Activated CD8-positive, alpha-beta memory T cell treated with anti-CD3 and anti-CD28 coated beads, Interleukin-2, amount 10 ng/mL, durations not matched to agents 7 days and 5 days (primary cell): ENCODE measurements at regions not wholly inside any gene's neighbourhood (a gene's known extent, or its start where the extent isn't known, plus 50 kb on each side); places are given as distances from the start of the nearest gene placed in this dataset.

Experiments used
- ATAC-seq: fragments of 150-1000 bp; cut with Tn5 transposase; one replicate; pipeline ENCODE4 v1.10.0; 2021; ENCODE audit warnings: moderate library complexity
- CTCF ChIA-PET: fragments of 350-600 bp; sonication (Branson Sonifier 250); formaldehyde crosslinking; loops from one replicate; lab custom pipeline; 2021; ENCODE audit warnings: antibody characterized with exemption; lab: Charles Lee
- DNase-seq: peaks from one replicate; pipeline ENCODE4 v3.0.0-alpha.2; 2020
- H3K27ac Mint-ChIP-seq: one replicate; pipeline ENCODE4 v1.8.0; 2021; ENCODE audit warnings: mild to moderate bottlenecking, mixed read lengths
- H3K27me3 Mint-ChIP-seq: one replicate; pipeline ENCODE4 v1.8.0; 2021; ENCODE audit warnings: mixed read lengths
- H3K36me3 Mint-ChIP-seq: one replicate; pipeline ENCODE4 v1.8.0; 2021; ENCODE audit warnings: mild to moderate bottlenecking, mixed read lengths
- H3K4me1 Mint-ChIP-seq: one replicate; pipeline ENCODE4 v1.8.0; 2021; ENCODE audit warnings: mixed read lengths
- H3K4me3 Mint-ChIP-seq: one replicate; pipeline ENCODE4 v1.8.0; 2021; ENCODE audit warnings: mild to moderate bottlenecking, moderate library complexity, mixed read lengths
- H3K9me3 Mint-ChIP-seq: one replicate; pipeline ENCODE4 v1.8.0; 2022; ENCODE audit warnings: low read depth, mixed read lengths

GRCh38 chr11:15418921-15419320 is 304.2 kb downstream of the INSC start:
- Mint-ChIP-seq H3K36me3 (no peaks in the 10 kb centered on the region), H3K9me3 (no peaks in the 10 kb centered on the region), H3K4me3 (no peak overlapping the region), H3K27ac (no peak overlapping the region), H3K27me3 (no peaks in the 10 kb centered on the region), H3K4me1 (no peaks in the 10 kb centered on the region)
- ATAC-seq (no peak), DNase-seq (no peak)
- CTCF ChIA-PET = no interaction called here

- no peaks in the 10 kb centered on the region for H3K4me1 Mint-ChIP-seq
- H3K27me3 Mint-ChIP-seq = no peaks in the 10 kb centered on the region
- no peaks in the 10 kb centered on the region for H3K9me3 Mint-ChIP-seq
- no peak for DNase-seq
- ATAC-seq = no peak
- H3K27ac Mint-ChIP-seq = no peak overlapping the region
- no peaks in the 10 kb centered on the region for H3K36me3 Mint-ChIP-seq
- CTCF ChIA-PET = interaction anchor here (1.0 kb wide), 1 partner anchor 60 kb away, joined by 3 read pairs; no protein-coding TSS in a partner anchor
- H3K4me3 Mint-ChIP-seq = no peak overlapping the region
These were observed 305.0 kb downstream of the INSC start for GRCh38 chr11:15419696-15420095.

- H3K4me1 Mint-ChIP-seq = no peaks in the 10 kb centered on the region
- no peaks in the 10 kb centered on the region for H3K9me3 Mint-ChIP-seq
- no peaks in the 10 kb centered on the region for H3K27me3 Mint-ChIP-seq
- no peaks in the 10 kb centered on the region for H3K36me3 Mint-ChIP-seq
- no peak for ATAC-seq
- no peak for DNase-seq
- H3K4me3 Mint-ChIP-seq = no peak overlapping the region
- CTCF ChIA-PET = no interaction called here
- no peak overlapping the region for H3K27ac Mint-ChIP-seq
These were observed 315.7 kb downstream of the INSC start for GRCh38 chr11:15430381-15430780.

- H3K36me3 Mint-ChIP-seq = no peaks in the 10 kb centered on the region
- CTCF ChIA-PET = no interaction called here
- H3K27ac Mint-ChIP-seq = no peak overlapping the region
- ATAC-seq = no peak
- no peak overlapping the region for H3K4me3 Mint-ChIP-seq
- H3K9me3 Mint-ChIP-seq = no peaks in the 10 kb centered on the region
- H3K4me1 Mint-ChIP-seq = no peaks in the 10 kb centered on the region
- no peak for DNase-seq
- H3K27me3 Mint-ChIP-seq = no peaks in the 10 kb centered on the region
These were observed 319.8 kb downstream of the INSC start for GRCh38 chr11:15434529-15434928.

DNA sequence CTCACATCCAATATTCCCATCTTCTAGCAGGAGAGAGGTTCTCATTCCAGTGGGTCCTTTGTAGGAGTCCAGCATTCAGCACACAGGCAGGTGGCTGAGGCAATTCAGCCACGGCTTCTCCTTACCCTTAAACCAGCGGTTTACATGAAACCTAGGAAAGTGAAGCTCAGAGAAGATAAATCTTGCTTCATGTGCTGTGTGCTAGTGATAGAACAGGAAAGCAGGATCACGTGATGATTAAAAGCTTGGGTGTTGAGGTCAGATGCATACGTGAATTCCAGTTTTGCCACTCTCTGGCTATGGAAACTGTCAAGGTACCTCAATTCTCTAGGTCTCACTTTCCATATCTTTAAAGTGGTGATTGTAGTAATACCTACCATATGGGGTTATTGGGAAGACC is 331.6 kb downstream of the INSC start:
- no peaks in the 10 kb centered on the region for H3K27me3 Mint-ChIP-seq
- no peaks in the 10 kb centered on the region for H3K36me3 Mint-ChIP-seq

DNA sequence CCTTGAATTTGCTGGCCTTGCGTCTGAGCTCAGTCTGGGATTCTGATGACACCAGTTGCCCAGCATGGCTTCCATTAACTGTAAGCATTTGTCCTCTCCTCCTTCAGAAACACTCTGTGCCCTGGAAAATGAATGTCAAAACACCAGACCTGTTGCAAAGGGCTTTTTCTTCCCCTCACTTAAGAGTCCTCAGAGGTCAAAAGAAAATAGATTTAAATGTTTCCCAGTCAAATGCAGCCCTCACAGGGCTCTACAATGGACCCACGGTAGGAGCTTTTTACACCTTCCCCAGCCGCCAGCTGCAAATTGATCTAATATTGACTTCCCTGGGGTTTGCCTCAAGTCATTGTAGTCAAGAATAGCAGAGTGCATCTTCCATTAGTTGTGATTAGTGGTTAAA is 332.2 kb downstream of the INSC start:
- no peak for ATAC-seq
- no peak for DNase-seq
- Mint-ChIP-seq H3K4me3 (no peak overlapping the region), H3K9me3 (no peaks in the 10 kb centered on the region), H3K27ac (no peak overlapping the region), H3K4me1 (no peaks in the 10 kb centered on the region), H3K27me3 (no peaks in the 10 kb centered on the region), H3K36me3 (no peaks in the 10 kb centered on the region)
- CTCF ChIA-PET = no interaction called here

More for the DNA sequence above, 331.6 kb downstream of the INSC start:
- CTCF ChIA-PET = no interaction called here
- DNase-seq = no peak
- H3K4me1 Mint-ChIP-seq = no peaks in the 10 kb centered on the region
- no peaks in the 10 kb centered on the region for H3K9me3 Mint-ChIP-seq
- H3K4me3 Mint-ChIP-seq = no peak overlapping the region
- ATAC-seq = no peak
- no peak overlapping the region for H3K27ac Mint-ChIP-seq

DNA sequence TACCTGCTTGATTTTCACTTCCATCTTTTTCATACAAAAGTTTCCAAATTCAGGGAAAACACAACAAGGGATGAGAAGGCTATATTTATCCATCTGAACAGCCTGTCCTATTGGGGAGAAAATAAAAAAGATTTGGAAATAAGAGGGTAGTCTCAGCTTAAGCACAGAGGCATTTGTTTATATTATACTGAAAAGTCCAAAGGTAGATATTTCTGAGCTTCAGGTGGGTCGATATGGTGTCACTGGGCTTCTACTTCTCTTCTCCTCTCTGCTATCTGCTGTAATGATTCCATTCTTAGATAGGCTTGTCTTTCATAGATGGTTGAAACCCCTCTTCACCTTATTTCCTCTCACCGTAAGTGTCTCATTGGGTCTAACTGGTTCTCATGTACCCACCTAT is 337.0 kb downstream of the INSC start:
- ATAC-seq = no peak
- H3K27ac Mint-ChIP-seq = no peak overlapping the region
- CTCF ChIA-PET = interaction anchor here (1.2 kb wide), 1 partner anchor 27 kb away, joined by 3 read pairs; no protein-coding TSS in a partner anchor

DNA sequence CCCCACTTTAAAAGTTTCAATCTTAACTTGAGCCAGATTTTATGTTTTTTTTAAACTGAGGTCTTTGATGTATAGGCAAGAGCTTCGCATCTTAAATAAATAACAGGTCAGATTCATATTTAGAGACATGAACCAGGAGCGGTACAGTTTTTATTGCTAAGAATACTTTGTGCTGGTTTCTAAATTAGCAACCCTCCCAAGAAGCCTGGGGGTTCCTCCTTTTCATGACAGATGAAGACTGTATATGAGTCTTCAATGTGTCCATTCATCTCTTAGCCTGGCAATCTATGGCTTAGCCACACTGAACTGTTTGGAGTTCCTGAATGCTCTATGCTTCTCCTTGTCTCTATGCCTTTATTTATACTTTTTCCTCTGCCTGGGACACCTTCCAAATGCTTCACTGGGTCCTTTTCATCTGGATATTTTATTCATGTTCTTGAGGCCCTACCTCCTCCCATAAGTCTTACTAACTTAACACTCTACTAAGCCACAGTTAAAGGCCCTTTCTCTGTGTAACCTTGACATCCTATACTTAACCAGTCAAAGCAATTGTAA is 338.6 kb downstream of the INSC start:
- Mint-ChIP-seq H3K27ac (no peak overlapping the region), H3K9me3 (no peaks in the 10 kb centered on the region), H3K4me1 (no peaks in the 10 kb centered on the region)

More for the DNA sequence above, 337.0 kb downstream of the INSC start:
- Mint-ChIP-seq H3K36me3 (no peaks in the 10 kb centered on the region), H3K27me3 (no peaks in the 10 kb centered on the region), H3K4me3 (no peak overlapping the region), H3K4me1 (no peaks in the 10 kb centered on the region), H3K9me3 (no peaks in the 10 kb centered on the region)
- no peak for DNase-seq

DNA sequence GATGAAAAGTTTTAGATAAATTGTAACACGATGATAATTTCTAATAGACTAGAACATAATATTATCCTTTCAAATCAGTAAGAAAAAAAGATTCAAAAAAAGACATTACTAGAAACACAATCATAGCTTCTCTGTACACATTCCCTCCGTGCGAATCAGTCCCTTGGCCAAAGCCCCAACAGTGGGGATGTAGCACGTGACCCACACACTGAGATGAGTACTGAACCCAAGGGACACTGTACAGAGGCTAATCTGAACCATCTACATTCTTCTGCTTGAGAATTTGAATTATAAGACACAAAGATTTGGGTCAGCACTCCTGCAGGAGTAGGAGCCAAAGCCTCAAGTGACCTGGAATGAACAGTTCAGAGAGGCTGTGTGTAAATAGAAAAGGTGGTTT is 353.7 kb downstream of the INSC start:
- Mint-ChIP-seq H3K27me3 (no peaks in the 10 kb centered on the region), H3K9me3 (no peaks in the 10 kb centered on the region), H3K4me3 (no peak overlapping the region), H3K27ac (no peak overlapping the region), H3K4me1 (no peaks in the 10 kb centered on the region), H3K36me3 (no peaks in the 10 kb centered on the region)
- DNase-seq (no peak), ATAC-seq (no peak)
- CTCF ChIA-PET = no interaction called here

More for the DNA sequence above, 338.6 kb downstream of the INSC start:
- DNase-seq (no peak), ATAC-seq (no peak)
- no peaks in the 10 kb centered on the region for H3K36me3 Mint-ChIP-seq
- no peaks in the 10 kb centered on the region for H3K27me3 Mint-ChIP-seq
- CTCF ChIA-PET = interaction anchor here (1.2 kb wide), 1 partner anchor 29 kb away, joined by 3 read pairs; no protein-coding TSS in a partner anchor
- no peak overlapping the region for H3K4me3 Mint-ChIP-seq

DNA sequence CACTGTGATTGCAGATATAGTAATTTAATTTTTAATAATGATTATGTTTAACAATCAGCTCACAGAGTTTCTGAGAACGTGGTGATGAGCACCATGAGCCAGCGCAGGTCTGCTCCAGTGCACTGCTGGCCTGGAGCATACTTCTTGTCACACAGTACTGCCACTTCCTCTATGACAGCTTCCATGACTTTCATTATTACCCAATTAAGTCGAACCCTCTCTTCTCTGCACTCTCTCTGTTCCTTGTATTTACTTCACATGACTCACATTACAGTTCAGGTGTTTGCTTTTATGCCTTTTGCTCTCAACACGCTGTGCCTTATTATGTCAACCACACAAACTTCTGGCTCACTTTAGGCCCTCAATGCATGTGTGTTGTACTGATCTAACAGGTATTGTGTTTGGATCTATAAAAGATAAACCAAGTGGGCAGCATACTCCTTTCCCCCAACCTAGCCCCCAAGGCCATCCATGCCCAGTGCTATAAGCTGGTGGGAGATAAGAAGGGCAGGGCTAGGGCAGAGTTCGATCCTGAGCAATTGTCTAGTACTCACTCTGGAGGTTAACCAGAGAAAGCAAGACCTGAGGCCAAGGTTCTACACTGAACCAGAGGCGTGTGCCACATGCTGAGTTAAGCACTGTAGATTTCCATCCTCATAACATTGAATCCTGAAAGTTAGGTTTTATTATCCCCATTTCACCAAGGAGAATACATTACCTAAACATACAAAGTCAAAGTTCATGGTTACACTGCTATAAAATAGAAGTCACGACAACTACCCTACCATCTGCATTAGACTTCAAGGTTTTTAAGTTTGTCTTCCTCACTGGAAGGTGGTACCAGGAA is 356.5 kb downstream of the INSC start:
- Mint-ChIP-seq H3K9me3 (no peaks in the 10 kb centered on the region), H3K36me3 (no peaks in the 10 kb centered on the region), H3K27me3 (no peaks in the 10 kb centered on the region), H3K27ac (no peak overlapping the region), H3K4me3 (no peak overlapping the region), H3K4me1 (no peaks in the 10 kb centered on the region)
- DNase-seq = no peak
- CTCF ChIA-PET = no interaction called here
- no peak for ATAC-seq

DNA sequence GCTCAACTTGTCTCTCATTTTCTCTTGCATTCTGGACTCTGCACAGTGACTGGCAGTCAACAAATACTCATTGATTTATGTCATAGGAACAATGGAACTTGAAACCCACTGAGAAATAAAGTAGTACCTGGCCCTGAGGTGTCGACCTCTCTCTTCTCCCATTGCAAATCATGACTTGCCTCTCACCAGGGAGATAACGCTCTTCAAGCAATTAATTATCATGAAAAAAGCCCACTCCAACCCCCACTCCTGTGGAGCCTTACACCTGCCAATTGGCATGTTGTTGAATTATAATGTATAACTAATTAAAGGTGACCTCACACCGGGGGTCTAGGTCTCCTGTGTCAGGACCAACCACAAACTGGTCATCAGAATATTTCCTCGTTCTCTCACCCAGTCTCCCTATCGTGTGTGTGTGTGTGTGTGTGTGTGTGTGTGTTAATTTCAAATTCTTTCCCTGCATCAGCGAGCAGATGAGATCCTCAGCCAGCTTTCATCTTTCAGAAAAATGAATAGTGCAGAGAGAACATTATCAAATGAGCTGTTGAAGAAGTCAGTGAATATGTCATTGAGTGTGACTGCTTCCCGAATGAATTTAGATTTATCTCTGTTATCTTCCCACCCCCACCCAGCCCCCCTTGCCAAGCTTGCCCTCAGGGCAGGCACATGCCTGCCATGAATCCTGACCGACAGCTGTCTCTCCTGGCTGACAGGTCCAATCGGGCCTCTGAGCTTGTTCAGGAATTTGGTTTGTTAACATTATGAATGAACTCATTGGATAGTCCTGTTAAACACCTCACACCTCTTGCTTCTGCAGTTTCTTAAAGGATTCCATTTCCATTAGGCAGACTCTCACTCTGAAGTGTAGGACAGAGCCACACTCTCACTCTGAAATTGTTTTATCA is 357.4 kb downstream of the INSC start:
- ATAC-seq (no peak), DNase-seq (no peak)
- Mint-ChIP-seq H3K4me3 (no peak overlapping the region), H3K27me3 (no peaks in the 10 kb centered on the region), H3K27ac (no peak overlapping the region), H3K9me3 (no peaks in the 10 kb centered on the region), H3K36me3 (no peaks in the 10 kb centered on the region), H3K4me1 (no peaks in the 10 kb centered on the region)
- CTCF ChIA-PET = no interaction called here

GRCh38 chr11:15473954-15474837 is 359.5 kb downstream of the INSC start:
- Mint-ChIP-seq H3K36me3 (no peaks in the 10 kb centered on the region), H3K27me3 (no peaks in the 10 kb centered on the region), H3K4me3 (no peak overlapping the region), H3K9me3 (no peaks in the 10 kb centered on the region), H3K27ac (no peak overlapping the region), H3K4me1 (no peaks in the 10 kb centered on the region)
- ATAC-seq (no peak), DNase-seq (no peak)
- CTCF ChIA-PET = no interaction called here
